Type B pancreatic cell (in vitro differentiated cells): ENCODE measurements at regions not wholly inside any gene's neighbourhood (a gene's known extent, or its start where the extent isn't known, plus 50 kb on each side); places are given as distances from the start of the nearest gene placed in this dataset.

Experiments used
- DNase-seq: peaks from one replicate; pipeline ENCODE4 v3.0.0; 2021; ENCODE audit warnings: mixed read lengths; ENCODE audit not compliant: unreplicated experiment; ENCODE audit errors: extremely low spot score
- H3K27ac Mint-ChIP-seq: 2 replicates; pipeline ENCODE4 v1.8.0; 2021; ENCODE audit warnings: mild to moderate bottlenecking, mixed read lengths
- H3K27me3 Mint-ChIP-seq: 2 replicates; pipeline ENCODE4 v1.8.0; 2021; ENCODE audit warnings: mixed read lengths
- H3K36me3 Mint-ChIP-seq: 2 replicates; pipeline ENCODE4 v1.8.0; 2021; ENCODE audit warnings: mixed read lengths
- H3K4me1 Mint-ChIP-seq: one replicate; pipeline ENCODE4 v1.8.0; 2021; ENCODE audit warnings: mixed read lengths; ENCODE audit not compliant: unreplicated experiment
- H3K4me3 Mint-ChIP-seq: 2 replicates; pipeline ENCODE4 v1.8.0; 2021; ENCODE audit warnings: mild to moderate bottlenecking, mixed read lengths
- H3K9me3 Mint-ChIP-seq: 2 replicates; pipeline ENCODE4 v1.8.0; 2021; ENCODE audit warnings: mixed read lengths
- TF ChIP-seq, protein P1 (sequence below): fragments of 200-600 bp; sonication (generic); conservative IDR thresholded peaks from 2 replicates; pipeline ENCODE4 v1.5.0; 2021; ENCODE audit warnings: antibody characterized with exemption, mild to moderate bottlenecking

DNA sequence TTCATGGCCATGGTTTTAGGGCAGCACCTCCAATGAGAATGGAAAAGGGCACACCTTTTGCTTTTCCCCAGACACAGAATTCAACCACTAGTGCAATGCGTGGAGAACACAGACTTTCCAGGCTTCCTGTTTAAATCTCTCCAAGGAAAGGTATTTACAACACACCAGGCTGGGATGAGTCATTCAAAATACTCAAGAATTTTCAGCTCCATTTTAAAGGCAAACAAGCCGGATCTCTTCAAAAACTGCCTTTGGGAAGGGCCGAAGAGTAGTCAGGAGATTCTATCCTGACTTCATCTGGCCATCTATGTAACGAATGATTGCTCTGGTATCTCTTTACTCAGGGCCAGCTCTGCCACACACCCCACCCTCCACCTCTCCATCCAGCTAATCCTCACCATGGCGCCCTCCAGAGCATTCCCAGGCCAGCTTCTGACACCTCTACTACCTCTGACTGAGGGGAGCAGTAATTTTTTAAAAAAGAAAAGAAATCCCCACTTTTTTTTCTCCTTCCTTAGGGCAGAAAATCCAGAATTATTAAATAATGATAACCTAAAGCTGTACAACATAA is 254.6 kb downstream of the LY86 start:
- peaks cover 4% of the 10 kb centered on the region for H3K4me1 Mint-ChIP-seq
- no peak overlapping the region for H3K27ac Mint-ChIP-seq
- H3K36me3 Mint-ChIP-seq: no peaks in the 10 kb centered on the region
- TF ChIP-seq, protein P1, sequence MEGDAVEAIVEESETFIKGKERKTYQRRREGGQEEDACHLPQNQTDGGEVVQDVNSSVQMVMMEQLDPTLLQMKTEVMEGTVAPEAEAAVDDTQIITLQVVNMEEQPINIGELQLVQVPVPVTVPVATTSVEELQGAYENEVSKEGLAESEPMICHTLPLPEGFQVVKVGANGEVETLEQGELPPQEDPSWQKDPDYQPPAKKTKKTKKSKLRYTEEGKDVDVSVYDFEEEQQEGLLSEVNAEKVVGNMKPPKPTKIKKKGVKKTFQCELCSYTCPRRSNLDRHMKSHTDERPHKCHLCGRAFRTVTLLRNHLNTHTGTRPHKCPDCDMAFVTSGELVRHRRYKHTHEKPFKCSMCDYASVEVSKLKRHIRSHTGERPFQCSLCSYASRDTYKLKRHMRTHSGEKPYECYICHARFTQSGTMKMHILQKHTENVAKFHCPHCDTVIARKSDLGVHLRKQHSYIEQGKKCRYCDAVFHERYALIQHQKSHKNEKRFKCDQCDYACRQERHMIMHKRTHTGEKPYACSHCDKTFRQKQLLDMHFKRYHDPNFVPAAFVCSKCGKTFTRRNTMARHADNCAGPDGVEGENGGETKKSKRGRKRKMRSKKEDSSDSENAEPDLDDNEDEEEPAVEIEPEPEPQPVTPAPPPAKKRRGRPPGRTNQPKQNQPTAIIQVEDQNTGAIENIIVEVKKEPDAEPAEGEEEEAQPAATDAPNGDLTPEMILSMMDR: no peak
- H3K9me3 Mint-ChIP-seq: peaks cover 11% of the 10 kb centered on the region
- peaks cover 14% of the 10 kb centered on the region for H3K27me3 Mint-ChIP-seq
- no peak overlapping the region for H3K4me3 Mint-ChIP-seq
- no peak for DNase-seq

DNA sequence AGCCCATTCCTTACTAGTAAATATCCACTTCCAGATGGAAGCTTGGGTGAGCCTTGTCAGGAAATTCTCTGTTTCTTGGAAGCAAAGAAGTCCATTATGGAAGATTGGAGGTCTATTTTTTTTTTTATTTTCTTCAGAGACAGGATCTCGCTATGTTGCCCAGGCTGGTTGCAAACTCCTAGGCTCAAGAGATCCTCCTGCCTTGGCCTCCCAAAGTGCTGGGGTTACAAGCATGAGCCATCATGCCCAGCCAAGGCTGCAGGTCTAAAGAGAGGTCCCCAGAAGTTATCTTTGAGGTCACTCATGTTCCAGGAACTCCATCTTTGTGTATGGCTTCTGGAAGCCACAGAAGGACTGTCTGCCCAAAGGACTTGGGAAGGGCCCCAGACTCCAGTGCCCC is 255.3 kb downstream of the LY86 start:
- Mint-ChIP-seq H3K36me3 (no peaks in the 10 kb centered on the region), H3K27ac (no peak overlapping the region), H3K27me3 (peaks cover 14% of the 10 kb centered on the region), H3K4me3 (no peak overlapping the region), H3K4me1 (peaks cover 4% of the 10 kb centered on the region), H3K9me3 (peaks cover 11% of the 10 kb centered on the region)
- no peak for DNase-seq
- TF ChIP-seq, protein P1: no peak

DNA sequence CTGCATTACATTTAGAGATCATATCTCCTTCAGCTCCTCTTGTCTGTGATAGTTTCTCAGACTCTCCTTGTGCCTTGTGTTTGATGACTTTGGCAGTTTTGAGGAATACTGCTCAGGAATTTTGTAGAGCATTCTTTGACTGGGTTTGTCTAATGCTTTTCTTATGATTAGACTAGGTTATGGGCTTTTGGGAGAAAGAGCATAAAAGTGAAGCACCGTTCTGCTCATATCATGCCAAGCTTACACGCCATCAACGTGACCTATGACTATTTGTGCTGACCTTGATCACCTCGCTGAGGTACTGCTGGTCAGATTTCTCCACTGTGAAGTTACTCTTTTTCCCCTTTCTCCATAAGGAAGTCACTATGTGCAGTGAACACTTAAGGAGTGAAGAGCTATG is 256.0 kb downstream of the LY86 start:
- TF ChIP-seq, protein P1: no peak
- Mint-ChIP-seq H3K36me3 (no peaks in the 10 kb centered on the region), H3K27me3 (peaks cover 14% of the 10 kb centered on the region), H3K9me3 (peaks cover 11% of the 10 kb centered on the region), H3K4me3 (no peak overlapping the region), H3K27ac (no peak overlapping the region), H3K4me1 (peaks cover 4% of the 10 kb centered on the region)
- DNase-seq: no peak

DNA sequence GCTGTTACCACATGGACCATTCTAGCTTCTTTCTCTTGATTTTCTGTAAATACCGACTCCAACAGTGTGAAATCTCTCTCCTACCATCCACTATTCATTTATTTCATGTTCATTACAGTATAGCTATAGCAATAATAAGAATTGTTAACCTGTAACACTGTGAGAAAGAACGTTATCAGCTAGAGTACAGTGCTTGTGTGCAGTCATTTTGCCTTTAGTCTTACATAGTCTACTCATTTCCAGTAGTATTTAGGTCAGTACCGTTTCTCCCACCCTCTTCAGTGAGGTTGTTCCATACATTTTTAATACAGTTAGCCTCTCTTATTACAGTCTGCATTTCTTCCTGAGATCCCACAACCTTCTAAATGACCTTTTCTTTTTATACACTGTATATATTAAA is 257.1 kb downstream of the LY86 start:
- DNase-seq: no peak
- H3K27ac Mint-ChIP-seq: no peak overlapping the region
- H3K9me3 Mint-ChIP-seq: peaks cover 11% of the 10 kb centered on the region
- no peak overlapping the region for H3K4me3 Mint-ChIP-seq
- no peaks in the 10 kb centered on the region for H3K36me3 Mint-ChIP-seq
- H3K27me3 Mint-ChIP-seq: peaks cover 14% of the 10 kb centered on the region
- peaks cover 4% of the 10 kb centered on the region for H3K4me1 Mint-ChIP-seq
- TF ChIP-seq, protein P1: no peak

DNA sequence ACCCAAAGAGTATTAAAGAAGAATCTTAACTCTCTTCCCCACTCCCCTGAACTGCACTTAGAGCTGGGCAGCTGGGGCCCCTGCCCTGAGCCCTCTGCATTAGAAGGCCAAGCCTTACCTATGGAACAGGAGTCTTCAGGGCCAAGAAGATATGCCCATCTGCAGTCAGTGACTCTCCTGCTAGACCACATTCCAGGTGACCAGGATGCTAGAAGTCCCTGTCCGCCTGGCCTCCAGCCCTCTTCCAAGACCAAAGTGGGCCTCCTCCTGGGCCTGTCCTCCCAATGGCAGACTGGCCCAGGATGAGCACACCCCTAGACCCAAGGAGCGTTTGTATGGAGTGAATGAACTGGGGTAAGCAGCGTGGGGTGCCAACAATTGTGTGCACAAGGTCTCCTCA is 259.1 kb downstream of the LY86 start:
- Mint-ChIP-seq H3K4me1 (peaks cover under 1% of the 10 kb centered on the region), H3K36me3 (no peaks in the 10 kb centered on the region), H3K9me3 (peaks cover 11% of the 10 kb centered on the region), H3K27ac (no peak overlapping the region), H3K4me3 (no peak overlapping the region), H3K27me3 (peaks cover 1% of the 10 kb centered on the region)
- TF ChIP-seq, protein P1: no peak
- no peak for DNase-seq
